IMR-90 (cell line): ENCODE measurements at regions not wholly inside any gene's neighbourhood (a gene's known extent, or its start where the extent isn't known, plus 50 kb on each side); places are given as distances from the start of the nearest gene placed in this dataset.

Experiments
- ATAC-seq: fragments of 200-7000 bp; cut with Tn5 transposase; 2 replicates; pipeline ENCODE4 v1.9.1; 2020; ENCODE audit warnings: low read depth, mild to moderate bottlenecking, moderate library complexity
- BruUV-seq: library from RNA; stranded (reverse); fragments of 400-500 nt; replicated peaks from 2 replicates; lab custom pipeline; 2021; lab: Mats Ljungman, UMichigan
- CTCF ChIA-PET: fragments of 300-600 bp; formaldehyde crosslinking; extraction: SDS; loops from one replicate; lab custom pipeline; 2021; ENCODE audit warnings: antibody characterized with exemption; lab: Yijun Ruan, JAX
- POLR2A ChIA-PET: fragments of 300-600 bp; sonication (Branson Sonifier 250); formaldehyde crosslinking; loops from one replicate; lab custom pipeline; 2022; ENCODE audit warnings: antibody characterized with exemption; ENCODE audit not compliant: unreplicated experiment; lab: Charles Lee
- DNase-seq: peaks from one replicate; pipeline ENCODE4 v3.0.0; 2013
- H2AFZ ChIP-seq: replicated peaks from 2 replicates; pipeline ENCODE3; 2013; ENCODE audit warnings: low read length, mild to moderate bottlenecking; ENCODE audit not compliant: poor library complexity
- H2AK5ac ChIP-seq: 2 replicates; pipeline ENCODE4 v1.6.1; 2013; ENCODE audit warnings: low read depth, low read length, inconsistent platforms
- H2AK9ac ChIP-seq: replicated peaks from 2 replicates; pipeline ENCODE3; 2013; ENCODE audit warnings: mild to moderate bottlenecking, low read depth, low read length, moderate library complexity; ENCODE audit not compliant: poor library complexity
- H2BK120ac ChIP-seq: 2 replicates; pipeline ENCODE4 v1.6.1; 2013; ENCODE audit warnings: low read depth, low read length, inconsistent platforms
- H2BK15ac ChIP-seq: 3 replicates; pipeline ENCODE4 v1.6.1; 2013; ENCODE audit warnings: low read depth, low read length, inconsistent platforms
- H2BK20ac ChIP-seq: 2 replicates; pipeline ENCODE4 v1.6.1; 2013; ENCODE audit warnings: low read depth, mild to moderate bottlenecking, inconsistent platforms, low read length, moderate library complexity
- H2BK5ac ChIP-seq: 2 replicates; pipeline ENCODE4 v1.6.1; 2013; ENCODE audit warnings: mild to moderate bottlenecking, low read depth, low read length, inconsistent platforms; ENCODE audit not compliant: poor library complexity, severe bottlenecking
- H3K14ac ChIP-seq: replicated peaks from 2 replicates; pipeline ENCODE4 v1.6.1; 2013; ENCODE audit warnings: low read depth, low read length, inconsistent platforms
- H3K18ac ChIP-seq: 2 replicates; pipeline ENCODE4 v1.6.1; 2013; ENCODE audit warnings: low read depth, low read length, control low read depth
- H3K23ac ChIP-seq: 2 replicates; pipeline ENCODE4 v1.6.1; 2013; ENCODE audit warnings: low read depth, low read length, inconsistent platforms
- H3K27ac ChIP-seq: 2 replicates; pipeline ENCODE4 v1.5.1; 2013; ENCODE audit warnings: mild to moderate bottlenecking, control low read depth, low read length; ENCODE audit not compliant: insufficient read depth
- H3K27me3 ChIP-seq: 2 replicates; pipeline ENCODE4 v1.6.1; 2013; ENCODE audit warnings: low read length; ENCODE audit not compliant: control insufficient read depth, insufficient read depth
- H3K36me3 ChIP-seq: 2 replicates; pipeline ENCODE4 v1.6.1; 2013; ENCODE audit warnings: low read length, mixed read lengths; ENCODE audit not compliant: control insufficient read depth, insufficient read depth
- H3K4ac ChIP-seq: 2 replicates; pipeline ENCODE4 v1.6.1; 2013; ENCODE audit warnings: low read depth, low read length, inconsistent platforms
- H3K4me1 ChIP-seq: 2 replicates; pipeline ENCODE4 v1.6.1; 2013; ENCODE audit warnings: low read length, mixed read lengths; ENCODE audit not compliant: control insufficient read depth, insufficient read depth
- H3K4me2 ChIP-seq: 2 replicates; pipeline ENCODE4 v1.6.1; 2013; ENCODE audit warnings: low read depth, mild to moderate bottlenecking, control low read depth, low read length, moderate library complexity
- H3K4me3 ChIP-seq: 2 replicates; pipeline ENCODE4 v1.5.1; 2013; ENCODE audit warnings: low read depth, mild to moderate bottlenecking, control low read depth, low read length, moderate library complexity; ENCODE audit not compliant: insufficient read depth
- H3K56ac ChIP-seq: 2 replicates; pipeline ENCODE4 v1.6.1; 2013; ENCODE audit warnings: low read length, inconsistent platforms; ENCODE audit not compliant: insufficient read depth; ENCODE audit errors: extremely low read depth
- H3K79me1 ChIP-seq, 2 experiments: 2 replicates each; pipeline ENCODE4 v1.6.1; 2013; ENCODE audit warnings: low read length in 2 of 2, inconsistent platforms in 1 of 2, low read depth in 1 of 2
- H3K9ac ChIP-seq: 2 replicates; pipeline ENCODE4 v1.6.1; 2013; ENCODE audit warnings: low read depth, low read length, control low read depth
- H3K9me1 ChIP-seq: 2 replicates; pipeline ENCODE4 v1.6.1; 2013; ENCODE audit warnings: low read length, inconsistent platforms; ENCODE audit not compliant: insufficient read depth
- H3K9me3 ChIP-seq: 2 replicates; pipeline ENCODE4 v1.6.1; 2013; ENCODE audit warnings: low read length; ENCODE audit not compliant: control insufficient read depth, insufficient read depth
- H4K20me1 ChIP-seq: 2 replicates; pipeline ENCODE4 v1.6.1; 2013; ENCODE audit warnings: low read length, inconsistent platforms; ENCODE audit not compliant: insufficient read depth
- H4K5ac ChIP-seq: 2 replicates; pipeline ENCODE4 v1.6.1; 2013; ENCODE audit warnings: mild to moderate bottlenecking, low read depth, low read length, control low read depth
- H4K8ac ChIP-seq, 2 experiments: 2 replicates each; pipeline ENCODE4 v1.6.1; 2013; ENCODE audit warnings: low read depth in 2 of 2, low read length in 2 of 2, control low read depth in 1 of 2, inconsistent platforms in 1 of 2
- H4K91ac ChIP-seq: 2 replicates; pipeline ENCODE4 v1.6.1; 2013; ENCODE audit warnings: low read depth, low read length, inconsistent platforms; ENCODE audit not compliant: insufficient read depth
- BHLHE40 ChIP-seq: fragments of 150-350 bp; IDR thresholded peaks from 2 replicates; pipeline ENCODE4 v1.6.1; 2016; ENCODE audit warnings: mild to moderate bottlenecking, low read depth, low read length
- CEBPB ChIP-seq: IDR thresholded peaks from 2 replicates; pipeline ENCODE4 v1.6.1; 2012; ENCODE audit warnings: low read depth, low read length, improper control_type of control experiment
- CHD1 ChIP-seq: IDR thresholded peaks from 2 replicates; pipeline ENCODE4 v1.6.1; 2012; ENCODE audit warnings: low read depth, low read length, improper control_type of control experiment
- FOS ChIP-seq: fragments of 150-350 bp; IDR thresholded peaks from 2 replicates; pipeline ENCODE4 v1.6.1; 2016; ENCODE audit warnings: low read depth, low read length
- MAFK ChIP-seq: IDR thresholded peaks from 2 replicates; pipeline ENCODE4 v1.6.1; 2012; ENCODE audit warnings: low read depth, low read length, improper control_type of control experiment
- MAZ ChIP-seq: IDR thresholded peaks from 2 replicates; pipeline ENCODE4 v1.6.1; 2012; ENCODE audit warnings: low read depth, mild to moderate bottlenecking, low read length, improper control_type of control experiment, moderate library complexity, borderline replicate concordance
- MXI1 ChIP-seq: IDR thresholded peaks from 2 replicates; pipeline ENCODE4 v1.6.1; 2012; ENCODE audit warnings: low read depth, mild to moderate bottlenecking, low read length, moderate library complexity, borderline replicate concordance
- NFE2L2 ChIP-seq: fragments of 150-350 bp; IDR thresholded peaks from 2 replicates; pipeline ENCODE4 v1.6.1; 2016; ENCODE audit warnings: low read depth, mild to moderate bottlenecking, low read length
- POLR2A ChIP-seq: IDR thresholded peaks from 2 replicates; pipeline ENCODE4 v1.6.1; 2012; ENCODE audit warnings: mild to moderate bottlenecking, low read depth, low read length
- RAD21 ChIP-seq: IDR thresholded peaks from 2 replicates; pipeline ENCODE4 v1.6.1; 2012; ENCODE audit warnings: low read length, improper control_type of control experiment
- RCOR1 ChIP-seq: IDR thresholded peaks from 2 replicates; pipeline ENCODE4 v1.6.1; 2012; ENCODE audit warnings: mild to moderate bottlenecking, low read length, improper control_type of control experiment; ENCODE audit not compliant: insufficient replicate concordance
- RFX5 ChIP-seq: IDR thresholded peaks from 2 replicates; pipeline ENCODE4 v1.8.0; 2012; ENCODE audit warnings: low read depth, mild to moderate bottlenecking, low read length, moderate library complexity
- SMC3 ChIP-seq: fragments of 150-350 bp; IDR thresholded peaks from 2 replicates; pipeline ENCODE4 v1.6.1; 2016; ENCODE audit warnings: low read depth, mild to moderate bottlenecking, antibody characterized with exemption, low read length, moderate library complexity
- WGBS, 2 experiments: methylation state at CpG; one replicate each; pipeline versions ENCODE4 v1.1.5 to v1.1.7; 2013; ENCODE audit warnings: missing lambda C conversion rate in 2 of 2; ENCODE audit not compliant: insufficient read length in 1 of 2; ENCODE audit errors: extremely low coverage in 2 of 2; 5-methylcytosine and 5-hydroxymethylcytosine counted together
- dilution Hi-C: fragments of 300-500 bp; cut with HindIII; formaldehyde crosslinking; loops from one replicate; pipeline ENCODE4 v1.14.3; 2018; ENCODE audit warnings: low sequenced_read_pairs; ENCODE audit not compliant: unreplicated experiment
- in situ Hi-C: fragments of 300-500 bp; cut with MboI; formaldehyde crosslinking; loops from 3 replicates; pipeline ENCODE4 v1.14.3; 2019; ENCODE audit warnings: low sequenced_read_pairs, inconsistent platforms, mixed read lengths
- intact Hi-C: fragments of 100-400 bp; cut with micrococcal nuclease; formaldehyde crosslinking; loops from 2 replicates; pipeline ENCODE4 v1.10.0; 2022
- TF ChIP-seq, protein P1 (sequence below): fragments of 150-350 bp; IDR thresholded peaks from 2 replicates; pipeline ENCODE4 v1.6.1; 2016; ENCODE audit warnings: low read depth, mild to moderate bottlenecking, low read length, moderate library complexity, borderline replicate concordance
- TF ChIP-seq, protein P2 (sequence below): fragments of 150-350 bp; IDR thresholded peaks from 2 replicates; pipeline ENCODE4 v1.6.1; 2017; ENCODE audit warnings: mild to moderate bottlenecking, antibody characterized with exemption, low read length, low read depth
- TF ChIP-seq, protein P3 (sequence below): conservative IDR thresholded peaks from 2 replicates; pipeline ENCODE4 v1.5.1; 2012; ENCODE audit warnings: mild to moderate bottlenecking, low read depth, low read length, improper control_type of control experiment

DNA sequence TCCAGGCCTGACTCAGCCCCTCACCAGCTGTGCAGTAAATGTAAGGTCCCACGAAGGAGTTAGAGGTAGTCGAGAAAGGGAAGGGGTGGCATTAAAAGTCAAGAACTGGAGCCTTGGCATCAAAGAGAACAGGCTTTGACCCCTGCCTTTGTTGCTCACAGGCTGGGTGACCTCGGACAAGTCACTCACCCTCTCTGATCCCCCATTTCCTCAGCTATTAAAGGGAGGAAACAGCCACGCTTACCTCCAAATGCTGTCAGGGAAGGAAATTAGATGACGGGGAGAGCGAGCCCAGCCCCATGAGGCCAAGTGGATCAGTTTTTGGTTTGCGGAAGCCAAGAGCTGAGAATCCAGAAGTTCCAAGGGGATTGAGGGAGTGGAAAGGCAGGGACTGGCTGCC lies 104.9 kb upstream of the MYL2 start:
- Histone ChIP-seq H2AK5ac (no peak overlapping the region), H2BK20ac (no peak overlapping the region), H2BK5ac (no peak overlapping the region), H3K4me3 (no peak overlapping the region), H3K23ac (no peak overlapping the region), H3K4me1 (no peaks in the 10 kb centered on the region), H3K4me2 (no peak overlapping the region), H3K27me3 (peaks cover 8% of the 10 kb centered on the region), H3K14ac (no peak overlapping the region), H4K8ac (no peak overlapping the region), H3K56ac (no peak overlapping the region), H2BK15ac (no peak overlapping the region), H3K9ac (no peak overlapping the region), H3K4ac (no peak overlapping the region), H4K5ac (no peak overlapping the region), H2BK120ac (no peak overlapping the region), H4K20me1 (no peaks in the 10 kb centered on the region), H2AFZ (no peak overlapping the region), H3K9me1 (no peaks in the 10 kb centered on the region), H3K36me3 (no peaks in the 10 kb centered on the region), H3K27ac (no peak overlapping the region), H3K18ac (no peak overlapping the region), H3K79me1 (no peaks in the 10 kb centered on the region), H2AK9ac (no peak overlapping the region), H4K91ac (no peak overlapping the region), H3K9me3 (no peaks in the 10 kb centered on the region)
- POLR2A ChIA-PET: no interaction called here
- intact Hi-C loops: no loop called here
- WGBS, 2 experiments: 58% methylated on average over 2 of the region's 7 CpGs; no CpG with 5 or more reads in 1 of the 2 experiments
- dilution Hi-C loops: no loop called here
- no TSS peak for BruUV-seq
- DNase-seq (no peak), ATAC-seq (no peak)
- CTCF ChIA-PET: no interaction called here
- TF ChIP-seq, protein P1, sequence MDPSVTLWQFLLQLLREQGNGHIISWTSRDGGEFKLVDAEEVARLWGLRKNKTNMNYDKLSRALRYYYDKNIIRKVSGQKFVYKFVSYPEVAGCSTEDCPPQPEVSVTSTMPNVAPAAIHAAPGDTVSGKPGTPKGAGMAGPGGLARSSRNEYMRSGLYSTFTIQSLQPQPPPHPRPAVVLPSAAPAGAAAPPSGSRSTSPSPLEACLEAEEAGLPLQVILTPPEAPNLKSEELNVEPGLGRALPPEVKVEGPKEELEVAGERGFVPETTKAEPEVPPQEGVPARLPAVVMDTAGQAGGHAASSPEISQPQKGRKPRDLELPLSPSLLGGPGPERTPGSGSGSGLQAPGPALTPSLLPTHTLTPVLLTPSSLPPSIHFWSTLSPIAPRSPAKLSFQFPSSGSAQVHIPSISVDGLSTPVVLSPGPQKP: no peak
- TF ChIP-seq, protein P2, sequence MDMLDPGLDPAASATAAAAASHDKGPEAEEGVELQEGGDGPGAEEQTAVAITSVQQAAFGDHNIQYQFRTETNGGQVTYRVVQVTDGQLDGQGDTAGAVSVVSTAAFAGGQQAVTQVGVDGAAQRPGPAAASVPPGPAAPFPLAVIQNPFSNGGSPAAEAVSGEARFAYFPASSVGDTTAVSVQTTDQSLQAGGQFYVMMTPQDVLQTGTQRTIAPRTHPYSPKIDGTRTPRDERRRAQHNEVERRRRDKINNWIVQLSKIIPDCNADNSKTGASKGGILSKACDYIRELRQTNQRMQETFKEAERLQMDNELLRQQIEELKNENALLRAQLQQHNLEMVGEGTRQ: no peak
- TF ChIP-seq MXI1: no peak
- no peak for TF ChIP-seq POLR2A
- TF ChIP-seq RAD21: no peak
- TF ChIP-seq NFE2L2: no peak
- TF ChIP-seq SMC3: no peak
- no peak for TF ChIP-seq FOS
- TF ChIP-seq CEBPB: no peak
- no peak for TF ChIP-seq RFX5
- TF ChIP-seq BHLHE40: no peak
- no peak for TF ChIP-seq CHD1
- TF ChIP-seq RCOR1: no peak
- TF ChIP-seq MAZ: no peak
- TF ChIP-seq, protein P3, sequence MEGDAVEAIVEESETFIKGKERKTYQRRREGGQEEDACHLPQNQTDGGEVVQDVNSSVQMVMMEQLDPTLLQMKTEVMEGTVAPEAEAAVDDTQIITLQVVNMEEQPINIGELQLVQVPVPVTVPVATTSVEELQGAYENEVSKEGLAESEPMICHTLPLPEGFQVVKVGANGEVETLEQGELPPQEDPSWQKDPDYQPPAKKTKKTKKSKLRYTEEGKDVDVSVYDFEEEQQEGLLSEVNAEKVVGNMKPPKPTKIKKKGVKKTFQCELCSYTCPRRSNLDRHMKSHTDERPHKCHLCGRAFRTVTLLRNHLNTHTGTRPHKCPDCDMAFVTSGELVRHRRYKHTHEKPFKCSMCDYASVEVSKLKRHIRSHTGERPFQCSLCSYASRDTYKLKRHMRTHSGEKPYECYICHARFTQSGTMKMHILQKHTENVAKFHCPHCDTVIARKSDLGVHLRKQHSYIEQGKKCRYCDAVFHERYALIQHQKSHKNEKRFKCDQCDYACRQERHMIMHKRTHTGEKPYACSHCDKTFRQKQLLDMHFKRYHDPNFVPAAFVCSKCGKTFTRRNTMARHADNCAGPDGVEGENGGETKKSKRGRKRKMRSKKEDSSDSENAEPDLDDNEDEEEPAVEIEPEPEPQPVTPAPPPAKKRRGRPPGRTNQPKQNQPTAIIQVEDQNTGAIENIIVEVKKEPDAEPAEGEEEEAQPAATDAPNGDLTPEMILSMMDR: no peak
- TF ChIP-seq MAFK: no peak
- in situ Hi-C loops: no loop called here
